22Rv1 (cell line): ENCODE measurements at regions not wholly inside any gene's neighbourhood (a gene's known extent, or its start where the extent isn't known, plus 50 kb on each side); places are given as distances from the start of the nearest gene placed in this dataset.

Experiments
- CTCF ChIP-seq: fragments of 450-650 bp; IDR thresholded peaks from 2 replicates; pipeline ENCODE4 v1.5.1; 2017; ENCODE audit warnings: mild to moderate bottlenecking
- ZFX ChIP-seq: fragments of 450-650 bp; IDR thresholded peaks from 2 replicates; pipeline ENCODE4 v1.6.1; 2017; ENCODE audit warnings: antibody characterized with exemption, borderline replicate concordance

- TF ChIP-seq CTCF, result no peak
- TF ChIP-seq ZFX, result no peak
These were observed 124.8 kb upstream of the TMEM72 start for GRCh38 chr10:44786286-44786850.
